Endothelial cell of umbilical vein (primary cell): ENCODE measurements at regions not wholly inside any gene's neighbourhood (a gene's known extent, or its start where the extent isn't known, plus 50 kb on each side); places are given as distances from the start of the nearest gene placed in this dataset.

ENCODE experiments used
- CTCF ChIP-seq, 2 donors: IDR thresholded peaks; 1 replicate in 1 of 2; 2 replicates in 1 of 2; pipeline ENCODE4 v1.5.1; 2011; ENCODE audit warnings: low read length in 2 of 2, mild to moderate bottlenecking in 2 of 2, moderate library complexity in 2 of 2, control low read depth in 1 of 2, inconsistent platforms in 1 of 2, low read depth in 1 of 2; ENCODE audit not compliant: insufficient read depth in 1 of 2; ENCODE audit errors: extremely low read depth in 1 of 2
- EZH2 ChIP-seq: IDR thresholded peaks from 2 replicates; pipeline ENCODE4 v1.6.1; 2012; ENCODE audit warnings: borderline replicate concordance, low read depth, mild to moderate bottlenecking, moderate library complexity, low read length, inconsistent platforms; ENCODE audit not compliant: severe bottlenecking
- JUN ChIP-seq: IDR thresholded peaks from 2 replicates; pipeline ENCODE4 v1.6.1; 2011; ENCODE audit warnings: borderline replicate concordance, low read depth; ENCODE audit not compliant: insufficient read length, insufficient read depth
- MYC ChIP-seq: IDR thresholded peaks from one replicate; pipeline ENCODE4 v1.6.1; 2011; ENCODE audit warnings: mild to moderate bottlenecking, low read depth, low read length
- POLR2A ChIP-seq: IDR thresholded peaks from 2 replicates; pipeline ENCODE4 v1.6.1; 2012; ENCODE audit warnings: low read depth, mild to moderate bottlenecking, control low read depth, low read length
- POLR2AphosphoS5 ChIP-seq: IDR thresholded peaks from 2 replicates; pipeline ENCODE4 v1.6.1; 2012; ENCODE audit warnings: low read depth, mild to moderate bottlenecking, control low read depth, low read length, moderate library complexity; ENCODE audit not compliant: insufficient read depth
- TF ChIP-seq, protein P1 (sequence below): IDR thresholded peaks from 2 replicates; pipeline ENCODE4 v1.6.1; 2011; ENCODE audit not compliant: insufficient read depth, insufficient read length

GRCh38 chr2:23292024-23292423 lies 93.0 kb upstream of the KLHL29 start:
- TF ChIP-seq CTCF (IDR thresholded peaks at IDR 0.05; ENCODE audit: extremely low read depth in 1 of 2, insufficient read depth in 1 of 2, low read depth in 1 of 2, low read length in 2 of 2) (no peak), POLR2A (no peak), MYC (no peak), JUN (no peak), EZH2 (no peak), POLR2AphosphoS5 (no peak)
- TF ChIP-seq, protein P1, sequence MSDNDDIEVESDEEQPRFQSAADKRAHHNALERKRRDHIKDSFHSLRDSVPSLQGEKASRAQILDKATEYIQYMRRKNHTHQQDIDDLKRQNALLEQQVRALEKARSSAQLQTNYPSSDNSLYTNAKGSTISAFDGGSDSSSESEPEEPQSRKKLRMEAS: no peak
